GM06990 (cell line): ENCODE measurements at regions not wholly inside any gene's neighbourhood (a gene's known extent, or its start where the extent isn't known, plus 50 kb on each side); places are given as distances from the start of the nearest gene placed in this dataset.

ENCODE experiments used
- DNase-seq: peaks from one replicate; pipeline ENCODE4 v3.0.0-alpha.2; 2011; ENCODE audit not compliant: insufficient read length; ENCODE audit errors: extremely low read depth
- H3K27me3 ChIP-seq: replicated peaks from 2 replicates; pipeline ENCODE4 v1.6.0; 2011; ENCODE audit warnings: low read length; ENCODE audit not compliant: control insufficient read depth, insufficient read depth
- H3K36me3 ChIP-seq: 2 replicates; pipeline ENCODE4 v1.5.1; 2011; ENCODE audit warnings: low read length; ENCODE audit not compliant: control insufficient read depth, insufficient read depth
- H3K4me3 ChIP-seq: replicated peaks from 2 replicates; pipeline ENCODE4 v1.5.1; 2011; ENCODE audit warnings: low read depth, mild to moderate bottlenecking, control low read depth, low read length
- TF ChIP-seq, protein P1 (sequence below): IDR thresholded peaks from 2 replicates; pipeline ENCODE4 v1.5.1; 2011; ENCODE audit warnings: low read length, control low read depth, mild to moderate bottlenecking, inconsistent platforms; ENCODE audit not compliant: insufficient read depth, poor library complexity, severe bottlenecking

DNA sequence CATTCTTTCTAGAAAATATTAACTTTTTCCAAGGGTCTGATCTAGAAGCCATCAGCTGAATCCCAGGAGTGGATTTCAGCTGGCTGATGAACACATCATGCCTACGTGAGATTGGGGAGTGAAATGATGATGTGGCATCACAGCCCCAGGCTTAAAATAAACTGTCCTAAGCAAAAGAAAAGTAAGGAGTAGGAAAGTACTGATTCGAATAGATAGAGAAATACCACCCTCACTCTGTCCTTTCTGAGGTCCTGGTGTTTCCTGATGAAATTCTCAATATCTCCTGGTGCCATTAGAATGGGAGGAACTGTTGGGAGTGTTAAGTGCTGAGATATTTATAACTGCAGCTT, 376.8 kb upstream of the SEMA6D start:
- Histone ChIP-seq H3K27me3 (no peaks in the 10 kb centered on the region), H3K36me3 (no peaks in the 10 kb centered on the region), H3K4me3 (no peak overlapping the region)
- no peak for DNase-seq
- TF ChIP-seq, protein P1, sequence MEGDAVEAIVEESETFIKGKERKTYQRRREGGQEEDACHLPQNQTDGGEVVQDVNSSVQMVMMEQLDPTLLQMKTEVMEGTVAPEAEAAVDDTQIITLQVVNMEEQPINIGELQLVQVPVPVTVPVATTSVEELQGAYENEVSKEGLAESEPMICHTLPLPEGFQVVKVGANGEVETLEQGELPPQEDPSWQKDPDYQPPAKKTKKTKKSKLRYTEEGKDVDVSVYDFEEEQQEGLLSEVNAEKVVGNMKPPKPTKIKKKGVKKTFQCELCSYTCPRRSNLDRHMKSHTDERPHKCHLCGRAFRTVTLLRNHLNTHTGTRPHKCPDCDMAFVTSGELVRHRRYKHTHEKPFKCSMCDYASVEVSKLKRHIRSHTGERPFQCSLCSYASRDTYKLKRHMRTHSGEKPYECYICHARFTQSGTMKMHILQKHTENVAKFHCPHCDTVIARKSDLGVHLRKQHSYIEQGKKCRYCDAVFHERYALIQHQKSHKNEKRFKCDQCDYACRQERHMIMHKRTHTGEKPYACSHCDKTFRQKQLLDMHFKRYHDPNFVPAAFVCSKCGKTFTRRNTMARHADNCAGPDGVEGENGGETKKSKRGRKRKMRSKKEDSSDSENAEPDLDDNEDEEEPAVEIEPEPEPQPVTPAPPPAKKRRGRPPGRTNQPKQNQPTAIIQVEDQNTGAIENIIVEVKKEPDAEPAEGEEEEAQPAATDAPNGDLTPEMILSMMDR, result no peak

DNA sequence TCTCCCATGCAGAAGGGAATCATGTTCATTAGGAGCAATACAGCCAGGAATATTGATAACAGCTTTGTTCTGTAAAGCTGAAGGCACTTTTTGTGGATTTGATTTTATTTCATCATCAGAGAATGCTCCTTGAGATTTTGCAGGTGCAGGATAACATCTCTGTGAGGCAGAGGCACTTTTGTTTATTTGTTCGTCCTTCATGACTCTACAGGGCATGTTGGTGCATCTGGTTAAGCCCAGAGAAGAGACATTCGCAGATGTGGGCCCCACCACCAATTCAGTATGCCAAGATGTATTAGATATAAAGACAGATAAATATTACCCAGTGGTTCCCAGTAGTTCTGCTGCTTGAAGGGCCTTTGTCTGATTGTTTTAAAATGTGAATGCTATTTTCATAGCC, 368.1 kb upstream of the SEMA6D start:
- Histone ChIP-seq H3K27me3 (no peaks in the 10 kb centered on the region), H3K4me3 (no peak overlapping the region), H3K36me3 (no peaks in the 10 kb centered on the region)
- TF ChIP-seq, protein P1, result no peak
- DNase-seq, result no peak

DNA sequence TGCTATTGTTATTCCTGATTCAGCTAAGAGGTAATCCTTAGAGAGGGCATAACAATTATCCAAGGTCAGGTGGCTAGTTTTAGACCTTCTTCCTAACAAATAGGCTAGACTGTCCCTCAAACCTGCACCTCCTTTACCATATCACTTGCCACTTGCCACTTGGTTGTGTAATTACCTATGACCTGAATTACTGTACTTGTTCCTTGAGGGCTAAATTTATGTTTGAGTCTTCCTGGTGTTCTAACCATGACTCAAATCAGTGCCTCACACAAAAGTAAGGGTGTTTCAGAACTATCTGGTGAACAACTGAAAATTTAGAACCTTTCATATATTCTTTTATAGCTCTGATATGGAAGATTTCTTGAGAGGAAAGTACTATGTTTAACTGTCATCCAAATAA, 365.8 kb upstream of the SEMA6D start:
- no peak overlapping the region for H3K4me3 ChIP-seq
- DNase-seq, result no peak
- H3K27me3 ChIP-seq, result no peaks in the 10 kb centered on the region
- TF ChIP-seq, protein P1, result no peak
- H3K36me3 ChIP-seq, result no peaks in the 10 kb centered on the region

DNA sequence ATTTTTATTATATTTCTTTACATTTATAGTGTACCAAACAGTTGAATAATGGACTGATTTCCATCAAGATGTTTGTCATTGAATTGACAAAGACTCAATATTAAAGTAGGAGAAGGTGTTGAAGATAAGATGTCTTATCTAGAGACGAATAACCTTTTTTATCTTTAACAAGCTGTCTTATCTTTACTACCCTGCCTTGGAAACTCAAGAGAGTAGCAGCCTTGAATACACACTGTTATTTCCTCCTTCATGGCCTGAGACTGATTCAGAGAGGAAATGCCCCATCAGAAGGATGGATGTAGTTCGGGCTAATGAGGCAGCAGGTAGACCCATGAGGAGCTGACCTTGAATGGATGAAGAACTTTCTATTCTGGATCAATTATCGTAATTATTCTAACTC, 365.1 kb upstream of the SEMA6D start:
- Histone ChIP-seq H3K27me3 (no peaks in the 10 kb centered on the region), H3K36me3 (no peaks in the 10 kb centered on the region), H3K4me3 (no peak overlapping the region)
- TF ChIP-seq, protein P1, result no peak
- no peak for DNase-seq

DNA sequence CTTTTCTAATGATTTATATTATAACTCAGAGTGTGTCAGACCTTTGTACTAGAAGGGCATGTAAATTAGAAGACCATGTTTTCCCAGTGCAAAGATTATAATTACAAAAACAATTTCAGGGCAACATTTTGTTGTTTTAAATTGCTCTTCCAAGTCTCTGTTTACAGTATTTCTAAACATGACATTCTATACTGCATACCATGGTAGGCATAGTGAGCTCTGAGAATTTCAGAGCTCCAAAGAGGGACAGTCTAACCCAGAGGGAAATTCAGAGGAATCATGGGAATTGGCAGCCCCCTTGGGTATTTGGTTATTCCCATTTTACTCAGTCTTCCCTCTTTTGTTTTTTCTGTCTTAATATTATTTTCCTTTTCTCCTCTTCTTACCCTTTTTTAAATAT, 361.5 kb upstream of the SEMA6D start:
- TF ChIP-seq, protein P1, result no peak
- DNase-seq, result no peak
- Histone ChIP-seq H3K4me3 (no peak overlapping the region), H3K27me3 (no peaks in the 10 kb centered on the region), H3K36me3 (no peaks in the 10 kb centered on the region)

DNA sequence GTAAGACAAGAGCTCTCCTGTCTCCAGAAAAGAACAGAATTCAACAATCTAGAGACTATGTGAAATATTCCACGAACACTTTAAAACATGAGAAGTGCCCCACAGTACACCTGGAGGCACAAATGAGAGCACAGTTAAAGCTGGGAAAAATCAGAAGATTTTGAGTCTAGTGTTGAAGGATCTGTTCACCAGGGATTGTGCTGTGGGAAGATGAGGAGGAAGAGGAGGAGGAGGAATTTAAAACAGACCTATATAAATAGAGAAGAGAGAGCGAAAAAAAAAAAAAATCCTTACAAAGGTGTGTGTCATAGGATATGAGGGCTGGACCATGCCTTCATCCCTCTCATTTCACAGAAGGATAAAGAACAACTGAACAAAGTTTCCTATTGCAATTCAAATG, 361.0 kb upstream of the SEMA6D start:
- H3K27me3 ChIP-seq, result no peaks in the 10 kb centered on the region
- no peak overlapping the region for H3K4me3 ChIP-seq
- no peak for DNase-seq
- no peaks in the 10 kb centered on the region for H3K36me3 ChIP-seq
- TF ChIP-seq, protein P1, result no peak
